CD14-positive monocyte (primary cell): ENCODE measurements at regions not wholly inside any gene's neighbourhood (a gene's known extent, or its start where the extent isn't known, plus 50 kb on each side); places are given as distances from the start of the nearest gene placed in this dataset.

ENCODE experiments used
- DNase-seq, 3 donors: peaks; one replicate each; pipeline ENCODE4 v3.0.0-alpha.2; 2011 to 2022
- H2AFZ ChIP-seq: 2 replicates; pipeline ENCODE4 v1.6.0; 2012; ENCODE audit warnings: mild to moderate bottlenecking, low read depth, low read length, inconsistent platforms; ENCODE audit not compliant: insufficient read depth, poor library complexity, severe bottlenecking
- H3K27ac ChIP-seq, 2 donors: 1 replicate in 1 of 2; 2 replicates in 1 of 2; pipeline ENCODE4 v1.5.1; 2012 to 2013; ENCODE audit warnings: low read length in 2 of 2, control low read depth in 1 of 2, inconsistent platforms in 1 of 2, low read depth in 1 of 2, mild to moderate bottlenecking in 1 of 2
- H3K27me3 ChIP-seq, 2 donors: one replicate each; pipeline versions ENCODE4 v1.6.0 to v1.6.1; 2011 to 2013; ENCODE audit warnings: low read length in 2 of 2; ENCODE audit not compliant: control insufficient read depth in 2 of 2, insufficient read depth in 2 of 2
- H3K36me3 ChIP-seq, 2 donors: replicated peaks in 1 of 2; 1 replicate in 1 of 2; 2 replicates in 1 of 2; pipeline versions ENCODE4 v1.5.1 to v1.6.1; 2012 to 2013; ENCODE audit warnings: low read length in 2 of 2, control low read depth in 1 of 2, inconsistent platforms in 1 of 2, mild to moderate bottlenecking in 1 of 2; ENCODE audit not compliant: insufficient read depth in 2 of 2, control insufficient read depth in 1 of 2
- H3K4me1 ChIP-seq, 2 donors: 1 replicate in 1 of 2; 2 replicates in 1 of 2; pipeline versions ENCODE4 v1.5.1 to v1.6.1; 2012 to 2013; ENCODE audit warnings: low read length in 2 of 2, control low read depth in 1 of 2, inconsistent platforms in 1 of 2, mild to moderate bottlenecking in 1 of 2, moderate library complexity in 1 of 2; ENCODE audit not compliant: insufficient read depth in 2 of 2, control insufficient read depth in 1 of 2
- H3K4me2 ChIP-seq: replicated peaks from 2 replicates; pipeline ENCODE3; 2012; ENCODE audit warnings: low read length, moderate library complexity, mild to moderate bottlenecking; ENCODE audit not compliant: poor library complexity, severe bottlenecking; ENCODE audit errors: extremely low read depth
- H3K4me3 ChIP-seq, 3 experiments: fragments of 200-600 bp in 1 of 3; sonication (generic) in 1 of 3; replicated peaks in 1 of 3; 1 replicate in 2 of 3; 2 replicates in 1 of 3; pipeline ENCODE4 v1.5.1; 2011 to 2013; ENCODE audit warnings: low read length in 3 of 3, mild to moderate bottlenecking in 3 of 3, control low read depth in 2 of 3, low read depth in 2 of 3, inconsistent platforms in 1 of 3, moderate library complexity in 1 of 3
- H3K79me2 ChIP-seq: 2 replicates; pipeline ENCODE4 v1.6.0; 2012; ENCODE audit warnings: mild to moderate bottlenecking, control low read depth, inconsistent platforms, low read length, moderate library complexity; ENCODE audit not compliant: insufficient read depth
- H3K9ac ChIP-seq: 2 replicates; pipeline ENCODE4 v1.6.0; 2017; ENCODE audit warnings: low read length, mild to moderate bottlenecking; ENCODE audit not compliant: insufficient read depth, poor library complexity, severe bottlenecking
- H3K9me3 ChIP-seq, 2 donors: replicated peaks in 1 of 2; 1 replicate in 1 of 2; 2 replicates in 1 of 2; pipeline versions ENCODE4 v1.5.1 to v1.6.1; 2012 to 2013; ENCODE audit warnings: low read length in 2 of 2, control low read depth in 1 of 2; ENCODE audit not compliant: control insufficient read depth in 1 of 2, insufficient read depth in 1 of 2
- H4K20me1 ChIP-seq: 2 replicates; pipeline ENCODE4 v1.6.0; 2012; ENCODE audit warnings: mild to moderate bottlenecking, low read length, control low read depth, moderate library complexity; ENCODE audit not compliant: insufficient read depth
- H3K27ac Mint-ChIP-seq, 7 donors: one replicate each; pipeline ENCODE4 v1.8.0; 2020; ENCODE audit warnings: mild to moderate bottlenecking in 7 of 7, mixed read lengths in 7 of 7, moderate library complexity in 6 of 7, inconsistent platforms in 2 of 7
- H3K27me3 Mint-ChIP-seq, 3 donors: one replicate each; pipeline ENCODE4 v1.8.0; 2021 to 2022; ENCODE audit warnings: low read depth in 3 of 3, mild to moderate bottlenecking in 3 of 3, mixed read lengths in 3 of 3, moderate library complexity in 3 of 3, inconsistent platforms in 1 of 3
- H3K36me3 Mint-ChIP-seq, 2 donors: one replicate each; pipeline ENCODE4 v1.8.0; 2020; ENCODE audit warnings: mixed read lengths in 2 of 2, inconsistent platforms in 1 of 2, mild to moderate bottlenecking in 1 of 2
- H3K4me1 Mint-ChIP-seq: one replicate; pipeline ENCODE4 v1.8.0; 2020; ENCODE audit warnings: mild to moderate bottlenecking, mixed read lengths
- H3K4me3 Mint-ChIP-seq, 2 donors: one replicate each; pipeline ENCODE4 v1.8.0; 2020; ENCODE audit warnings: mild to moderate bottlenecking in 2 of 2, mixed read lengths in 2 of 2, moderate library complexity in 1 of 2
- H3K9me3 Mint-ChIP-seq, 7 donors: one replicate each; pipeline ENCODE4 v1.8.0; 2020 to 2022; ENCODE audit warnings: mixed read lengths in 7 of 7, mild to moderate bottlenecking in 6 of 7, moderate library complexity in 6 of 7, inconsistent platforms in 2 of 7
- WGBS: methylation state at CpG from one replicate; pipeline ENCODE4 v1.1.5; 2013; ENCODE audit warnings: missing lambda C conversion rate; ENCODE audit not compliant: insufficient coverage; 5-methylcytosine and 5-hydroxymethylcytosine counted together
- intact Hi-C, 2 donors: fragments of 100-400 bp; cut with micrococcal nuclease; formaldehyde crosslinking; loops; one replicate each; pipeline versions ENCODE4 v1.15.0 to v1.15.1; 2023
- TF ChIP-seq, protein P1 (sequence below): fragments of 200-600 bp; IDR thresholded peaks from one replicate; pipeline ENCODE4 v1.8.0; 2022; ENCODE audit warnings: antibody characterized with exemption, mild to moderate bottlenecking

DNA sequence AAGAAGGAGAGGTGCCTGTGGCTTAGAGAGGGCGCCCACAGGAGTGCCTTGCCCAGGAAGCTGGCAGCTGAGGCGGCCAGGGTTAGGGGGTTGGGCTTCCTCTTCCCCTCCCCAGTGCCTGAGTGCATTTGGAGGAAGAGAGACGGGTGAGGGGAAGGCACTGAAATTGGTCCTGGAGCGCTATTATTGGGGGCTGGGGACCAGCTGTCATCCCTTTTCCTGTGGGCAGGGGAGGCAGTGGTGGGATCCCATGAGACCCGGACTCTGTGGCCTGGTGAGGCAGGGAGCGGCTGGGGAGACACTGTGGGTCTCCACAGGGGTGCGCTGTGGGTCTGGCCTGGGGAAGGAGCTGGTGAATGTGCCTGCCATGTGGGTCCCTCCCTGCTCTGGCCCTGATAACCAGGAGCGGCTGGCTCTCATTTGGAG, 259.7 kb downstream of the SEC14L1 start:
- 4% methylated on average over 4 of the region's 8 CpGs for WGBS
- no peaks in the 10 kb centered on the region for H3K9me3 ChIP-seq
- peaks cover 67% of the 10 kb centered on the region for H3K4me1 Mint-ChIP-seq
- peak overlapping the region in 2 of 3 experiments; percentile 2 to 70 for H3K4me3 ChIP-seq
- H3K4me1 ChIP-seq: peaks cover 39 to 58% of the 10 kb centered on the region in 2 donors
- H3K79me2 ChIP-seq: peaks cover 95% of the 10 kb centered on the region
- peak overlapping the region; percentile 74 for H2AFZ ChIP-seq
- H3K27me3 ChIP-seq: no peaks in the 10 kb centered on the region
- H3K36me3 Mint-ChIP-seq: peaks cover 33 to 67% of the 10 kb centered on the region in 2 donors
- peaks cover 3 to 8% (median 3%) of the 10 kb centered on the region in 3 donors for H3K27me3 Mint-ChIP-seq
- TF ChIP-seq, protein P1, sequence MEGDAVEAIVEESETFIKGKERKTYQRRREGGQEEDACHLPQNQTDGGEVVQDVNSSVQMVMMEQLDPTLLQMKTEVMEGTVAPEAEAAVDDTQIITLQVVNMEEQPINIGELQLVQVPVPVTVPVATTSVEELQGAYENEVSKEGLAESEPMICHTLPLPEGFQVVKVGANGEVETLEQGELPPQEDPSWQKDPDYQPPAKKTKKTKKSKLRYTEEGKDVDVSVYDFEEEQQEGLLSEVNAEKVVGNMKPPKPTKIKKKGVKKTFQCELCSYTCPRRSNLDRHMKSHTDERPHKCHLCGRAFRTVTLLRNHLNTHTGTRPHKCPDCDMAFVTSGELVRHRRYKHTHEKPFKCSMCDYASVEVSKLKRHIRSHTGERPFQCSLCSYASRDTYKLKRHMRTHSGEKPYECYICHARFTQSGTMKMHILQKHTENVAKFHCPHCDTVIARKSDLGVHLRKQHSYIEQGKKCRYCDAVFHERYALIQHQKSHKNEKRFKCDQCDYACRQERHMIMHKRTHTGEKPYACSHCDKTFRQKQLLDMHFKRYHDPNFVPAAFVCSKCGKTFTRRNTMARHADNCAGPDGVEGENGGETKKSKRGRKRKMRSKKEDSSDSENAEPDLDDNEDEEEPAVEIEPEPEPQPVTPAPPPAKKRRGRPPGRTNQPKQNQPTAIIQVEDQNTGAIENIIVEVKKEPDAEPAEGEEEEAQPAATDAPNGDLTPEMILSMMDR: peak; percentile 78
- intact Hi-C loops: loop anchor here (2.0 to 5.0 kb wide), 3 partner anchors 68 to 94 kb away; no protein-coding TSS in a partner anchor
- H3K27ac ChIP-seq: peak overlapping the region; percentile 47 to 72
- H4K20me1 ChIP-seq: peaks cover 49% of the 10 kb centered on the region
- peak overlapping the region; percentile 72 for H3K4me2 ChIP-seq
- peak overlapping the region; percentile 48 for H3K9ac ChIP-seq
- peak; percentile 51 to 64 (median 61) for DNase-seq
- H3K9me3 Mint-ChIP-seq: peaks cover 0 to 3% (median 0%) of the 10 kb centered on the region in 7 donors
- H3K27ac Mint-ChIP-seq: peak overlapping the region; percentile 84 to 96 (median 86)
- H3K4me3 Mint-ChIP-seq: peak overlapping the region; percentile 79 to 96
- peaks cover 15 to 26% of the 10 kb centered on the region in 2 donors for H3K36me3 ChIP-seq

DNA sequence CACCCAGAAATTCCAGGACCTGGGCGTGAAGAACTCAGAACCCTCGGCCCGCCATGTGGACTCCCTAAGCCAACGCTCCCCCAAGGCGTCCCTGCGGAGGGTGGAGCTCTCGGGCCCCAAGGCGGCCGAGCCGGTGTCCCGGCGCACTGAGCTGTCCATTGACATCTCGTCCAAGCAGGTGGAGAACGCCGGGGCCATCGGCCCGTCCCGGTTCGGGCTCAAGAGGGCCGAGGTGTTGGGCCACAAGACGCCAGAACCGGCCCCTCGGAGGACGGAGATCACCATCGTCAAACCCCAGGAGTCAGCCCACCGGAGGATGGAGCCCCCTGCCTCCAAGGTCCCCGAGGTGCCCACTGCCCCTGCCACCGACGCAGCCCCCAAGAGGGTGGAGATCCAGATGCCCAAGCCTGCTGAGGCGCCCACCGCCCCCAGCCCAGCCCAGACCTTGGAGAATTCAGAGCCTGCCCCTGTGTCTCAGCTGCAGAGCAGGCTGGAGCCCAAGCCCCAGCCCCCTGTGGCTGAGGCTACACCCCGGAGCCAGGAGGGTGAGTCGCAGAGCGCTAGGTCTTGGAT, 261.5 kb downstream of the SEC14L1 start:
- Mint-ChIP-seq H3K27me3 (peaks cover 1 to 6% (median 3%) of the 10 kb centered on the region in 3 donors), H3K4me3 (no peak overlapping the region), H3K36me3 (peaks cover 28 to 59% of the 10 kb centered on the region in 2 donors), H3K9me3 (peaks cover 0 to 3% (median 0%) of the 10 kb centered on the region in 7 donors), H3K4me1 (peaks cover 81% of the 10 kb centered on the region), H3K27ac (peak overlapping the region in 1 of 7 donors; percentile 37)
- peaks cover 33% of the 10 kb centered on the region for H4K20me1 ChIP-seq
- H3K4me1 ChIP-seq: peaks cover 56 to 76% of the 10 kb centered on the region in 2 donors
- DNase-seq: no peak
- no peaks in the 10 kb centered on the region for H3K9me3 ChIP-seq
- H3K27me3 ChIP-seq: no peaks in the 10 kb centered on the region
- no peak overlapping the region for H2AFZ ChIP-seq
- peaks cover 15 to 26% of the 10 kb centered on the region in 2 donors for H3K36me3 ChIP-seq
- WGBS: 98% methylated on average over 34 of the region's 34 CpGs
- H3K79me2 ChIP-seq: peaks cover 95% of the 10 kb centered on the region
- H3K9ac ChIP-seq: no peak overlapping the region
- intact Hi-C loops: loop anchor here (5.0 kb wide), 2 partner anchors 70 to 90 kb away; no protein-coding TSS in a partner anchor
- no peak overlapping the region for H3K4me2 ChIP-seq
- H3K4me3 ChIP-seq: no peak overlapping the region
- TF ChIP-seq, protein P1: no peak
- no peak overlapping the region for H3K27ac ChIP-seq
